Body of pancreas (tissue), 4 donors: ENCODE measurements at regions not wholly inside any gene's neighbourhood (a gene's known extent, or its start where the extent isn't known, plus 50 kb on each side); places are given as distances from the start of the nearest gene placed in this dataset.
"Not testable (repeated sequence)": the region's sequence is repeated elsewhere in the genome, so short reads cannot be mapped to it uniquely, and the experiment has no call there.

Experiments used
- POLR2A ChIP-seq, 3 donors: fragments of 450-650 bp; IDR thresholded peaks; one replicate each; pipeline ENCODE4 v1.6.1; 2016; ENCODE audit warnings: antibody characterized with exemption in 3 of 3, mild to moderate bottlenecking in 2 of 3
- TF ChIP-seq, protein P1 (sequence below), 7 experiments: fragments of 450-650 bp in 4 of 7; fragments of 200-600 bp in 3 of 7; sonication (generic) in 3 of 7; IDR thresholded peaks; one replicate each; pipeline ENCODE4 v1.5.1; 2016 to 2019; ENCODE audit warnings: antibody characterized with exemption in 7 of 7

DNA sequence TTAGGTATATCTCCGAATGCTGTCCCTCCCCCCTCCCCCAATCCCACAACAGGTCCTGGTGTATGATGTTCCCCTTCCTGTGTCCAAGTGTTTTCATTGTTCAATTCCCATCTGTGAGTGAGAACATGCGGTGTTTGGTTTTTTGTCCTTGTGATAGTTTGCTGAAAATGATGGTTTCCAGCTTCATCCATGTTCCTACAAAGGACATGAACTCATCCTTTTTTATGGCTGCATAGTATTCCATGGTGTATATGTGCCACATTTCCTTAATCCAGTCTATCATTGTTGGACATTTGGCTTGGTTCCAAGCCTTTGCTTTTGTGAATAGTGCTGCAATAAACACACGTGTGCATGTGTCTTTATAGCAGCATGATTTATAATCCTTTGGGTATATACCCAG, 199.1 kb downstream of the CTH start:
- not testable (repeated sequence) for TF ChIP-seq POLR2A (IDR thresholded peaks at IDR 0.05)
- TF ChIP-seq, protein P1, sequence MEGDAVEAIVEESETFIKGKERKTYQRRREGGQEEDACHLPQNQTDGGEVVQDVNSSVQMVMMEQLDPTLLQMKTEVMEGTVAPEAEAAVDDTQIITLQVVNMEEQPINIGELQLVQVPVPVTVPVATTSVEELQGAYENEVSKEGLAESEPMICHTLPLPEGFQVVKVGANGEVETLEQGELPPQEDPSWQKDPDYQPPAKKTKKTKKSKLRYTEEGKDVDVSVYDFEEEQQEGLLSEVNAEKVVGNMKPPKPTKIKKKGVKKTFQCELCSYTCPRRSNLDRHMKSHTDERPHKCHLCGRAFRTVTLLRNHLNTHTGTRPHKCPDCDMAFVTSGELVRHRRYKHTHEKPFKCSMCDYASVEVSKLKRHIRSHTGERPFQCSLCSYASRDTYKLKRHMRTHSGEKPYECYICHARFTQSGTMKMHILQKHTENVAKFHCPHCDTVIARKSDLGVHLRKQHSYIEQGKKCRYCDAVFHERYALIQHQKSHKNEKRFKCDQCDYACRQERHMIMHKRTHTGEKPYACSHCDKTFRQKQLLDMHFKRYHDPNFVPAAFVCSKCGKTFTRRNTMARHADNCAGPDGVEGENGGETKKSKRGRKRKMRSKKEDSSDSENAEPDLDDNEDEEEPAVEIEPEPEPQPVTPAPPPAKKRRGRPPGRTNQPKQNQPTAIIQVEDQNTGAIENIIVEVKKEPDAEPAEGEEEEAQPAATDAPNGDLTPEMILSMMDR (IDR thresholded peaks at IDR 0.05): not testable (repeated sequence)
